Neural cell (in vitro differentiated cells): ENCODE measurements at regions not wholly inside any gene's neighbourhood (a gene's known extent, or its start where the extent isn't known, plus 50 kb on each side); places are given as distances from the start of the nearest gene placed in this dataset.

Experiments
- H2AFZ ChIP-seq: fragments of 200-600, 300-800 bp; sonication (generic), shearing (Covaris generic); 2 replicates; pipeline ENCODE4 v1.6.0; 2014; ENCODE audit warnings: low read depth, mild to moderate bottlenecking, antibody characterized with exemption, low read length, moderate library complexity
- H3F3A ChIP-seq: fragments of 200-600 bp; shearing (Covaris generic); 2 replicates; pipeline ENCODE4 v1.6.1; 2016; ENCODE audit warnings: mild to moderate bottlenecking, moderate library complexity, mixed read lengths, antibody characterized with exemption, low read length; ENCODE audit not compliant: insufficient read depth, poor library complexity, severe bottlenecking
- H3K27ac ChIP-seq: fragments of 200-600, 300-800 bp; sonication (generic), shearing (Covaris generic); 2 replicates; pipeline ENCODE4 v1.5.1; 2014; ENCODE audit warnings: mild to moderate bottlenecking, low read length, moderate library complexity
- H3K27me3 ChIP-seq: fragments of 300-800, 200-600 bp; sonication (generic), shearing (Covaris generic); 2 replicates; pipeline ENCODE4 v1.6.0; 2014; ENCODE audit warnings: mild to moderate bottlenecking, low read depth, low read length, moderate library complexity; ENCODE audit not compliant: insufficient read depth
- H3K36me3 ChIP-seq: fragments of 300-800, 200-600 bp; sonication (generic), shearing (Covaris generic); 2 replicates; pipeline ENCODE4 v1.5.1; 2014; ENCODE audit warnings: mild to moderate bottlenecking, antibody characterized with exemption, low read length, moderate library complexity; ENCODE audit not compliant: insufficient read depth
- H3K4me2 ChIP-seq: fragments of 300-800, 200-600 bp; sonication (generic), shearing (Covaris generic); 2 replicates; pipeline ENCODE4 v1.6.0; 2014; ENCODE audit warnings: mild to moderate bottlenecking, low read length
- H3K4me3 ChIP-seq: fragments of 300-800, 200-600 bp; sonication (generic), shearing (Covaris generic); 2 replicates; pipeline ENCODE4 v1.5.1; 2014; ENCODE audit warnings: mild to moderate bottlenecking, low read length, moderate library complexity
- H3K79me2 ChIP-seq: fragments of 200-600 bp; shearing (Covaris generic); replicated peaks from 2 replicates; pipeline ENCODE4 v1.6.0; 2014; ENCODE audit warnings: mild to moderate bottlenecking, low read length, moderate library complexity; ENCODE audit not compliant: insufficient read depth
- H3K9ac ChIP-seq: fragments of 300-800, 200-600 bp; sonication (generic), shearing (Covaris generic); 2 replicates; pipeline ENCODE4 v1.6.1; 2016; ENCODE audit warnings: mild to moderate bottlenecking, low read length, mixed read lengths
- H3K9me2 ChIP-seq: fragments of 200-600 bp; shearing (Covaris generic); 2 replicates; pipeline ENCODE4 v1.6.1; 2016; ENCODE audit warnings: mild to moderate bottlenecking, low read length, mixed read lengths; ENCODE audit not compliant: insufficient read depth
- H3K9me3 ChIP-seq: fragments of 200-600, 300-800 bp; sonication (generic), shearing (Covaris generic); 2 replicates; pipeline ENCODE4 v1.6.1; 2016; ENCODE audit warnings: mild to moderate bottlenecking, mixed run types, low read length, moderate library complexity, mixed read lengths
- H4K20me1 ChIP-seq: fragments of 200-600 bp; shearing (Covaris generic); 2 replicates; pipeline ENCODE4 v1.6.1; 2016; ENCODE audit warnings: mild to moderate bottlenecking, mixed run types; ENCODE audit not compliant: insufficient read depth
- EP300 ChIP-seq: fragments of 450-650 bp; conservative IDR thresholded peaks from 2 replicates; pipeline ENCODE4 v1.6.1; 2014; ENCODE audit warnings: antibody characterized with exemption, mild to moderate bottlenecking, moderate library complexity; ENCODE audit not compliant: poor library complexity, severe bottlenecking
- EZH2 ChIP-seq: fragments of 200-600, 300-800 bp; shearing (Covaris generic), sonication (generic); IDR thresholded peaks from 2 replicates; pipeline ENCODE4 v1.6.1; 2014; ENCODE audit warnings: antibody characterized with exemption, low read length, borderline replicate concordance, mild to moderate bottlenecking; ENCODE audit not compliant: insufficient read depth, poor library complexity, severe bottlenecking
- MXI1 ChIP-seq: fragments of 450-650 bp; conservative IDR thresholded peaks from 2 replicates; pipeline ENCODE4 v1.6.1; 2014; ENCODE audit warnings: antibody characterized with exemption, mild to moderate bottlenecking; ENCODE audit not compliant: poor library complexity, severe bottlenecking
- POLR2AphosphoS5 ChIP-seq: IDR thresholded peaks from 2 replicates; pipeline ENCODE4 v1.6.1; 2012
- RAD21 ChIP-seq: fragments of 450-650 bp; conservative IDR thresholded peaks from 2 replicates; pipeline ENCODE4 v1.6.1; 2014; ENCODE audit warnings: antibody characterized with exemption, mild to moderate bottlenecking, moderate library complexity
- SMC3 ChIP-seq: fragments of 450-650 bp; conservative IDR thresholded peaks from 2 replicates; pipeline ENCODE4 v1.6.1; 2014; ENCODE audit warnings: antibody characterized with exemption, mild to moderate bottlenecking, moderate library complexity; ENCODE audit not compliant: poor library complexity
- TAF1 ChIP-seq: IDR thresholded peaks from 2 replicates; pipeline ENCODE4 v1.6.1; 2012; ENCODE audit warnings: low read depth
- TF ChIP-seq, protein P1 (sequence below): fragments of 450-650 bp; IDR thresholded peaks from 2 replicates; pipeline ENCODE4 v1.5.1; 2014; ENCODE audit warnings: antibody characterized with exemption, mild to moderate bottlenecking, moderate library complexity; ENCODE audit not compliant: poor library complexity, severe bottlenecking
- TF ChIP-seq, protein P2 (sequence below): IDR thresholded peaks from 2 replicates; pipeline ENCODE4 v1.6.1; 2012; ENCODE audit warnings: borderline replicate concordance

DNA sequence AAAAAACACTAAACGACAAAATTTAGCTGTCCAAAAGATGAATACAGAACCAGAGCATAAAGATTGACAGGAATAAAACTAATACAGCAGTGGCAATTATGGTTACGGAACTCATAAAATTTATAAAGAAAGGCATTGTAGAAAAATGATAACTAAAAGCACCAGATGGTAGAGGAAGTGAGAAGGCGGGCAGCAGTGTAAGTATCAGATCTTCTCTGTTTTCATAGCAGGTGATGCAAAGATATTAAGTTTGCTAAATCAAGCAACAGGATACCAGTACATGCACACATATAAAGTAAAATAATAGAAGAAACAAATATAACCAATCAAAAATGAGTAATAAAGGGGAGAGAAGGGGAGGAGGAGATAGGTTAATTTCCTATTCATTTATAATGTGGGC lies 103.9 kb upstream of the MEX3C start:
- Histone ChIP-seq H3K36me3 (no peaks in the 10 kb centered on the region), H3F3A (no peaks in the 10 kb centered on the region), H3K4me2 (no peak overlapping the region), H3K9me2 (no peaks in the 10 kb centered on the region), H3K9ac (no peak overlapping the region), H4K20me1 (no peaks in the 10 kb centered on the region), H3K9me3 (no peaks in the 10 kb centered on the region), H3K4me3 (no peak overlapping the region), H2AFZ (no peak overlapping the region), H3K27me3 (no peaks in the 10 kb centered on the region), H3K27ac (no peak overlapping the region), H3K79me2 (no peaks in the 10 kb centered on the region)
- TF ChIP-seq RAD21 (no peak), MXI1 (no peak), EP300 (no peak), SMC3 (no peak), TAF1 (no peak), POLR2AphosphoS5 (no peak), EZH2 (no peak)
- TF ChIP-seq, protein P1, sequence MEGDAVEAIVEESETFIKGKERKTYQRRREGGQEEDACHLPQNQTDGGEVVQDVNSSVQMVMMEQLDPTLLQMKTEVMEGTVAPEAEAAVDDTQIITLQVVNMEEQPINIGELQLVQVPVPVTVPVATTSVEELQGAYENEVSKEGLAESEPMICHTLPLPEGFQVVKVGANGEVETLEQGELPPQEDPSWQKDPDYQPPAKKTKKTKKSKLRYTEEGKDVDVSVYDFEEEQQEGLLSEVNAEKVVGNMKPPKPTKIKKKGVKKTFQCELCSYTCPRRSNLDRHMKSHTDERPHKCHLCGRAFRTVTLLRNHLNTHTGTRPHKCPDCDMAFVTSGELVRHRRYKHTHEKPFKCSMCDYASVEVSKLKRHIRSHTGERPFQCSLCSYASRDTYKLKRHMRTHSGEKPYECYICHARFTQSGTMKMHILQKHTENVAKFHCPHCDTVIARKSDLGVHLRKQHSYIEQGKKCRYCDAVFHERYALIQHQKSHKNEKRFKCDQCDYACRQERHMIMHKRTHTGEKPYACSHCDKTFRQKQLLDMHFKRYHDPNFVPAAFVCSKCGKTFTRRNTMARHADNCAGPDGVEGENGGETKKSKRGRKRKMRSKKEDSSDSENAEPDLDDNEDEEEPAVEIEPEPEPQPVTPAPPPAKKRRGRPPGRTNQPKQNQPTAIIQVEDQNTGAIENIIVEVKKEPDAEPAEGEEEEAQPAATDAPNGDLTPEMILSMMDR, result no peak
- TF ChIP-seq, protein P2, sequence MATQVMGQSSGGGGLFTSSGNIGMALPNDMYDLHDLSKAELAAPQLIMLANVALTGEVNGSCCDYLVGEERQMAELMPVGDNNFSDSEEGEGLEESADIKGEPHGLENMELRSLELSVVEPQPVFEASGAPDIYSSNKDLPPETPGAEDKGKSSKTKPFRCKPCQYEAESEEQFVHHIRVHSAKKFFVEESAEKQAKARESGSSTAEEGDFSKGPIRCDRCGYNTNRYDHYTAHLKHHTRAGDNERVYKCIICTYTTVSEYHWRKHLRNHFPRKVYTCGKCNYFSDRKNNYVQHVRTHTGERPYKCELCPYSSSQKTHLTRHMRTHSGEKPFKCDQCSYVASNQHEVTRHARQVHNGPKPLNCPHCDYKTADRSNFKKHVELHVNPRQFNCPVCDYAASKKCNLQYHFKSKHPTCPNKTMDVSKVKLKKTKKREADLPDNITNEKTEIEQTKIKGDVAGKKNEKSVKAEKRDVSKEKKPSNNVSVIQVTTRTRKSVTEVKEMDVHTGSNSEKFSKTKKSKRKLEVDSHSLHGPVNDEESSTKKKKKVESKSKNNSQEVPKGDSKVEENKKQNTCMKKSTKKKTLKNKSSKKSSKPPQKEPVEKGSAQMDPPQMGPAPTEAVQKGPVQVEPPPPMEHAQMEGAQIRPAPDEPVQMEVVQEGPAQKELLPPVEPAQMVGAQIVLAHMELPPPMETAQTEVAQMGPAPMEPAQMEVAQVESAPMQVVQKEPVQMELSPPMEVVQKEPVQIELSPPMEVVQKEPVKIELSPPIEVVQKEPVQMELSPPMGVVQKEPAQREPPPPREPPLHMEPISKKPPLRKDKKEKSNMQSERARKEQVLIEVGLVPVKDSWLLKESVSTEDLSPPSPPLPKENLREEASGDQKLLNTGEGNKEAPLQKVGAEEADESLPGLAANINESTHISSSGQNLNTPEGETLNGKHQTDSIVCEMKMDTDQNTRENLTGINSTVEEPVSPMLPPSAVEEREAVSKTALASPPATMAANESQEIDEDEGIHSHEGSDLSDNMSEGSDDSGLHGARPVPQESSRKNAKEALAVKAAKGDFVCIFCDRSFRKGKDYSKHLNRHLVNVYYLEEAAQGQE, result no peak

DNA sequence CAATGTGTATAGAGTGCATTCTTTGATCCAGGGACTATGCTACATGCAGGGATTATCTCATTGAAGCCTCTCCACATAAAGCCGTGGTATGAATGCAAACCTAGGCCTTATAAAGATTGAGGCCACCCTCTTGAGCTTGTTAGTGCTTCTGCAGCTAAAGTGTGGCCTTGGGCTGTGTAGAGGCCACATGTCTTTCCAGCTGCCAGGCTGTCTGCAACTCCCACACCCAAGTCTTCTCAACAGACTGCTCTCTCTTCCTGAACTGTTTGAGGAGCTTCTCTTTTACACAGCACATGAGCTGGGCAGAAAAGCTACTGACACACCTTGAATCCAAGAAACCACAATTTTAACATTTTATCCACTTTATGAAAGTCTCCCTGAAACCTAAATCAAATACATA lies 119.2 kb upstream of the MEX3C start:
- no peaks in the 10 kb centered on the region for H4K20me1 ChIP-seq
- no peak overlapping the region for H3K27ac ChIP-seq
- H3K79me2 ChIP-seq, result no peaks in the 10 kb centered on the region
- no peak overlapping the region for H3K4me3 ChIP-seq
- H2AFZ ChIP-seq, result no peak overlapping the region
- H3K36me3 ChIP-seq, result no peaks in the 10 kb centered on the region
- H3K9me2 ChIP-seq, result no peaks in the 10 kb centered on the region
- H3K9ac ChIP-seq, result no peak overlapping the region
- no peaks in the 10 kb centered on the region for H3F3A ChIP-seq
- TF ChIP-seq MXI1 (no peak), SMC3 (no peak), EZH2 (no peak), RAD21 (no peak), TAF1 (no peak), POLR2AphosphoS5 (no peak), EP300 (no peak)
- TF ChIP-seq, protein P1, result no peak
- TF ChIP-seq, protein P2, result no peak
- no peaks in the 10 kb centered on the region for H3K9me3 ChIP-seq
- H3K4me2 ChIP-seq, result no peak overlapping the region
- no peaks in the 10 kb centered on the region for H3K27me3 ChIP-seq
